ENCODE measurements at regions not wholly inside any gene's neighbourhood (a gene's known extent, or its start where the extent isn't known, plus 50 kb on each side); places are given as distances from the start of the nearest gene placed in this dataset.

- no peak for DNase-seq (ENCODE audit: low spot score)
- no peak overlapping the region for H3K4me3 Mint-ChIP-seq
Measured at GRCh38 chr13:48813518-48813917, 159.8 kb downstream of the CYSLTR2 start.

More at GRCh38 chr13:48813518-48813917, 159.8 kb downstream of the CYSLTR2 start:
- no peak overlapping the region for H3K4me3 ChIP-seq
- Mint-ChIP-seq H3K36me3 (ENCODE audit: low read depth) (no peaks in the 10 kb centered on the region), H3K27ac (no peak overlapping the region), H3K27me3 (ENCODE audit: insufficient read depth, low read depth, poor library complexity) (no peaks in the 10 kb centered on the region), H3K4me1 (no peaks in the 10 kb centered on the region), H3K9me3 (no peaks in the 10 kb centered on the region)
- TF ChIP-seq CTCF (conservative IDR thresholded peaks at IDR 0.05; ENCODE audit: low read depth in 2 of 2), result no peak
- no peak for TF ChIP-seq REST (IDR thresholded peaks at IDR 0.05; ENCODE audit: unreplicated experiment)
- TF ChIP-seq ETS1 (IDR thresholded peaks at IDR 0.05), result no peak
- no peak for TF ChIP-seq ZNF462 (CRISPR knock-in tag; IDR thresholded peaks at IDR 0.05)
- TF ChIP-seq ZNF331 (CRISPR knock-in tag; IDR thresholded peaks at IDR 0.05; ENCODE audit: low read depth), result no peak
- no peak for TF ChIP-seq STAT1 (IDR thresholded peaks at IDR 0.05; ENCODE audit: unreplicated experiment)
- TF ChIP-seq ZNF114 (CRISPR knock-in tag; IDR thresholded peaks at IDR 0.05), result no peak
- TF ChIP-seq JUNB (IDR thresholded peaks at IDR 0.05; ENCODE audit: unreplicated experiment), result no peak
- no peak for TF ChIP-seq EZH2 (IDR thresholded peaks at IDR 0.05; ENCODE audit: low read depth, unreplicated experiment)
- TF ChIP-seq POLR2AphosphoS5 (IDR thresholded peaks at IDR 0.05; ENCODE audit: low read depth), result no peak
- TF ChIP-seq EZH2phosphoT487 (IDR thresholded peaks at IDR 0.05; ENCODE audit: unreplicated experiment), result no peak
- no peak for TF ChIP-seq CREB1 (CRISPR knock-in tag; IDR thresholded peaks at IDR 0.05; ENCODE audit: low read depth)
- TF ChIP-seq NANOG (IDR thresholded peaks at IDR 0.05; ENCODE audit: borderline replicate concordance), result no peak
- ATAC-seq, result no peak
- H4K20me1 ChIP-seq (replicated peaks; ENCODE audit: insufficient read depth), result no peaks in the 10 kb centered on the region
- no peaks in the 10 kb centered on the region for H3K36me3 ChIP-seq (ENCODE audit: insufficient read depth)
- H3K79me2 ChIP-seq (replicated peaks; ENCODE audit: insufficient read depth), result no peaks in the 10 kb centered on the region
- no peaks in the 10 kb centered on the region for H3K9me2 ChIP-seq (ENCODE audit: insufficient read depth)
- no peak overlapping the region for H3K27ac ChIP-seq (ENCODE audit: low read depth)
- H3K27me3 ChIP-seq (ENCODE audit: insufficient read depth), result no peaks in the 10 kb centered on the region
- H3F3A ChIP-seq (replicated peaks; ENCODE audit: low read depth), result no peaks in the 10 kb centered on the region
- H3K4me1 ChIP-seq (ENCODE audit: insufficient read depth), result no peaks in the 10 kb centered on the region
- H3K4me2 ChIP-seq, result no peak overlapping the region
- no peak overlapping the region for H2AFZ ChIP-seq
